PC-9 (cell line): ENCODE measurements at regions not wholly inside any gene's neighbourhood (a gene's known extent, or its start where the extent isn't known, plus 50 kb on each side); places are given as distances from the start of the nearest gene placed in this dataset.

Experiments
- BruUV-seq: library from RNA; stranded (reverse); fragments of 400-500 nt; replicated peaks from 2 replicates; lab custom pipeline; 2021; lab: Mats Ljungman, UMichigan
- CTCF ChIA-PET: fragments of 300-600 bp; sonication (Branson Sonifier 250); formaldehyde crosslinking; loops from one replicate; lab custom pipeline; 2022; ENCODE audit warnings: antibody characterized with exemption; lab: Charles Lee
- POLR2A ChIA-PET: fragments of 300-600 bp; sonication (Branson Sonifier 250); formaldehyde crosslinking; loops from one replicate; lab custom pipeline; 2022; ENCODE audit warnings: antibody characterized with exemption; ENCODE audit not compliant: unreplicated experiment; lab: Charles Lee
- DNase-seq, 2 experiments: peaks; one replicate each; pipeline versions ENCODE4 v3.0.0 to v3.0.0-alpha.2; 2015 to 2022; ENCODE audit warnings: mixed read lengths in 1 of 2
- H2AFZ ChIP-seq: fragments of 200-600 bp; sonication (generic); 2 replicates; pipeline ENCODE4 v1.8.1; 2017; ENCODE audit warnings: antibody characterized with exemption
- H3F3A ChIP-seq: fragments of 200-600 bp; sonication (generic); 2 replicates; pipeline ENCODE4 v1.8.1; 2017; ENCODE audit warnings: antibody characterized with exemption, mild to moderate bottlenecking, low read depth; ENCODE audit not compliant: insufficient read depth
- H3K27ac ChIP-seq: fragments of 200-600 bp; sonication (generic); 2 replicates; pipeline ENCODE4 v1.6.1; 2016; ENCODE audit warnings: mixed run types
- H3K27me3 ChIP-seq: fragments of 200-600 bp; sonication (generic); 2 replicates; pipeline ENCODE4 v1.6.1; 2016; ENCODE audit warnings: low read depth, mixed run types; ENCODE audit not compliant: insufficient read depth
- H3K36me3 ChIP-seq: fragments of 200-600 bp; sonication (generic); 2 replicates; pipeline ENCODE4 v1.6.1; 2016; ENCODE audit warnings: low read depth, mixed run types
- H3K4me1 ChIP-seq: fragments of 200-600 bp; sonication (generic); replicated peaks from 2 replicates; pipeline ENCODE4 v1.6.1; 2016; ENCODE audit warnings: mixed run types; ENCODE audit not compliant: insufficient read depth
- H3K4me2 ChIP-seq: fragments of 200-600 bp; sonication (generic); 2 replicates; pipeline ENCODE4 v1.6.1; 2017; ENCODE audit warnings: mixed run types
- H3K4me3 ChIP-seq: fragments of 200-600 bp; sonication (generic); 2 replicates; pipeline ENCODE4 v1.6.1; 2016; ENCODE audit warnings: mixed run types
- H3K79me2 ChIP-seq: fragments of 200-600 bp; sonication (generic); 2 replicates; pipeline ENCODE4 v1.6.1; 2017; ENCODE audit warnings: low read depth, mixed run types
- H3K9me2 ChIP-seq: fragments of 200-600 bp; sonication (generic); 2 replicates; pipeline ENCODE4 v1.8.1; 2017; ENCODE audit warnings: mild to moderate bottlenecking; ENCODE audit not compliant: insufficient read depth
- H3K9me3 ChIP-seq: fragments of 200-600 bp; sonication (generic); 2 replicates; pipeline ENCODE4 v1.8.1; 2016; ENCODE audit warnings: low read depth; ENCODE audit not compliant: insufficient read depth
- H4K20me1 ChIP-seq: fragments of 200-600 bp; sonication (generic); 2 replicates; pipeline ENCODE4 v1.8.1; 2017; ENCODE audit not compliant: insufficient read depth
- CTCF ChIP-seq: fragments of 200-600 bp; sonication (generic); conservative IDR thresholded peaks from 2 replicates; pipeline ENCODE4 v1.6.1; 2017; ENCODE audit warnings: mixed run types, antibody characterized with exemption, mild to moderate bottlenecking, moderate library complexity
- EZH2 ChIP-seq: fragments of 200-600 bp; sonication (generic); IDR thresholded peaks from 2 replicates; pipeline ENCODE4 v1.8.0; 2017; ENCODE audit warnings: antibody characterized with exemption, low read depth
- intact Hi-C: fragments of 100-400 bp; cut with micrococcal nuclease; formaldehyde crosslinking; loops from one replicate; pipeline ENCODE4 v1.10.0; 2022; ENCODE audit not compliant: unreplicated experiment

DNA sequence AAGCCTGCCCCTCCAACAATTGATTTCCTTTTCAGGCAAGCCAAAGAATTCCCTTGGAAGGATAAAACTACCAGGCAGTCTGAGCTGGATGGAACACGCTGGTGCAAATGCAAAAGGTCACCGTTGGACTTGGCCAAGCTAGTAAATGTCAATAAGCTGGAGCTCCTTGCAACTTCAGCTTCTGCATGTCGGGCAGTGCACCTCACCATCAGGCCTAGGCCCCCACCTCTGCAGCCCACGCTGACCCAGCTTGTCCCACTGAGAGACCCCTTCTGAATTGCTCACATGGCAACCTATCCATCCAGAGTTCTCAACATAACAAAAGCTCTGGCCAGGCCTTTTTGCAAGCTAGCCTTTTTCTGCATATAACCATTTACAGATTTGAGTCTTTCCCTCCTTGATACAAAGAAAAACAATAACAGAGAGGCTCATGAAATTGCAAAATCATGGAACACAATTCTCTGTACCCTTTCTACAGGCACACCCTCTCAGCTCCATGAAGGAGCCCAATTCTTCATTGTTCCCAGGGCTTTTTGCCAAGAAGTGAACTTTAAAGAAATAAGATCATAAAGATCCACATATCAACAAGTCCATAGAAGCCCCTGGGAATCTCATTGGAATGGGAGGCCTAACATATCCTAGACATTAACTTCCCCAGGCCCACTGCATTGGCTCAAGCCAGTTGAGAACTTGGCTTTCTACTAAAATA lies 123.9 kb upstream of the SLIT3 start:
- Histone ChIP-seq H2AFZ (no peak overlapping the region), H3K27ac (no peak overlapping the region), H3K4me2 (no peak overlapping the region), H3K36me3 (no peaks in the 10 kb centered on the region), H3K9me2 (no peaks in the 10 kb centered on the region), H3K79me2 (no peaks in the 10 kb centered on the region), H3K4me1 (no peaks in the 10 kb centered on the region), H3K4me3 (no peak overlapping the region), H3K27me3 (no peaks in the 10 kb centered on the region), H3K9me3 (no peaks in the 10 kb centered on the region), H4K20me1 (no peaks in the 10 kb centered on the region), H3F3A (no peaks in the 10 kb centered on the region)
- BruUV-seq = no TSS peak
- ChIA-PET POLR2A (no interaction called here), CTCF (no interaction called here)
- no peak for TF ChIP-seq CTCF
- intact Hi-C loops = no loop called here
- DNase-seq = no peak

DNA sequence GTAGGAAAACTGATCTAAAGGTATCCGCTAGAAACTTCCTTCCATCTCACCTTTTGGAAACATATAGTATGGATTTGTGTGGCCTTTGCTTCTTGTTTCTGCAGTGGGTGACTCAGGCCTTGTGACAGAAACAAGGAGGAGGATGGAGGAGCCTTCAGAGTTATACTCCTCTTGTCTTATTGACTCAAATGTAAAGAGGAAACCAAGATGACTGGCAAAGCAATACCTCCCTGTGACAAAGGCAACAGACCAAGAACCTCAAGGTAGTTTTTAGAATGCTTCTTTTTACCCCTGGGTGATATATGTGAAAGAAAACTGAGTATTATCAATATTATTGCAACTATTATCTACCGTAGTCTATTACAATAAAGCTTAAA lies 123.3 kb upstream of the SLIT3 start:
- Histone ChIP-seq H3K27ac (no peak overlapping the region), H3K4me1 (no peaks in the 10 kb centered on the region), H3K4me3 (no peak overlapping the region), H3K4me2 (no peak overlapping the region), H3K27me3 (no peaks in the 10 kb centered on the region), H2AFZ (no peak overlapping the region), H3F3A (no peaks in the 10 kb centered on the region), H3K9me2 (no peaks in the 10 kb centered on the region), H3K9me3 (no peaks in the 10 kb centered on the region), H3K36me3 (no peaks in the 10 kb centered on the region), H4K20me1 (no peaks in the 10 kb centered on the region), H3K79me2 (no peaks in the 10 kb centered on the region)
- BruUV-seq = no TSS peak
- ChIA-PET POLR2A (no interaction called here), CTCF (no interaction called here)
- TF ChIP-seq CTCF = no peak
- TF ChIP-seq EZH2 = no peak
- intact Hi-C loops = no loop called here
- DNase-seq = no peak

GRCh38 chr5:169423580-169424278 lies 122.8 kb upstream of the SLIT3 start:
- no peak overlapping the region for H2AFZ ChIP-seq
- DNase-seq = no peak

More at GRCh38 chr5:169423580-169424278, 122.8 kb upstream of the SLIT3 start:
- no peaks in the 10 kb centered on the region for H3K27me3 ChIP-seq
- TF ChIP-seq EZH2 = no peak
- no peak for TF ChIP-seq CTCF
- H3K9me3 ChIP-seq = no peaks in the 10 kb centered on the region
- no peaks in the 10 kb centered on the region for H3F3A ChIP-seq
- H3K79me2 ChIP-seq = no peaks in the 10 kb centered on the region
- intact Hi-C loops = no loop called here
- no peaks in the 10 kb centered on the region for H3K4me1 ChIP-seq
- ChIA-PET POLR2A (interaction anchor here (0.6 kb wide), 1 partner anchor 170 kb away, joined by 6 read pairs; no protein-coding TSS in a partner anchor), CTCF (no interaction called here)
- H3K27ac ChIP-seq = no peak overlapping the region
- H3K4me3 ChIP-seq = no peak overlapping the region
- no TSS peak for BruUV-seq
- H4K20me1 ChIP-seq = no peaks in the 10 kb centered on the region
- H3K4me2 ChIP-seq = no peak overlapping the region
- no peaks in the 10 kb centered on the region for H3K36me3 ChIP-seq
- no peaks in the 10 kb centered on the region for H3K9me2 ChIP-seq
